ENCODE measurements at regions not wholly inside any gene's neighbourhood (a gene's known extent, or its start where the extent isn't known, plus 50 kb on each side); places are given as distances from the start of the nearest gene placed in this dataset.
A peak's percentile ranks its signal among the peaks of the same experiment; 100 is the strongest.

GRCh38 chr3:18247776-18248310, 177.3 kb downstream of the SATB1 start:
- H3K4me1 Mint-ChIP-seq = peaks cover 0 to 2% (median 0%) of the 10 kb centered on the region in 4 donors
- H3K27ac Mint-ChIP-seq = no peak overlapping the region
- no peak overlapping the region for H3K4me3 Mint-ChIP-seq
- no peaks in the 10 kb centered on the region for H3K9me3 Mint-ChIP-seq
- H3K27me3 Mint-ChIP-seq = peaks cover 0 to 3% (median 0%) of the 10 kb centered on the region in 5 donors
- ATAC-seq (no peak), DNase-seq (no peak)
- POLR2A ChIA-PET = no interaction called here
- H3K36me3 Mint-ChIP-seq = no peaks in the 10 kb centered on the region

- DNase-seq (no peak), ATAC-seq (no peak)
- no peaks in the 10 kb centered on the region for H3K27me3 Mint-ChIP-seq
- H3K4me3 Mint-ChIP-seq = no peak overlapping the region
- H3K36me3 Mint-ChIP-seq = no peaks in the 10 kb centered on the region
- no peaks in the 10 kb centered on the region for H3K4me1 Mint-ChIP-seq
- no peak overlapping the region for H3K27ac Mint-ChIP-seq
- POLR2A ChIA-PET = no interaction called here
- H3K9me3 Mint-ChIP-seq = no peaks in the 10 kb centered on the region
Observed at GRCh38 chr3:18247139-18247695, 177.9 kb downstream of the SATB1 start.

DNA sequence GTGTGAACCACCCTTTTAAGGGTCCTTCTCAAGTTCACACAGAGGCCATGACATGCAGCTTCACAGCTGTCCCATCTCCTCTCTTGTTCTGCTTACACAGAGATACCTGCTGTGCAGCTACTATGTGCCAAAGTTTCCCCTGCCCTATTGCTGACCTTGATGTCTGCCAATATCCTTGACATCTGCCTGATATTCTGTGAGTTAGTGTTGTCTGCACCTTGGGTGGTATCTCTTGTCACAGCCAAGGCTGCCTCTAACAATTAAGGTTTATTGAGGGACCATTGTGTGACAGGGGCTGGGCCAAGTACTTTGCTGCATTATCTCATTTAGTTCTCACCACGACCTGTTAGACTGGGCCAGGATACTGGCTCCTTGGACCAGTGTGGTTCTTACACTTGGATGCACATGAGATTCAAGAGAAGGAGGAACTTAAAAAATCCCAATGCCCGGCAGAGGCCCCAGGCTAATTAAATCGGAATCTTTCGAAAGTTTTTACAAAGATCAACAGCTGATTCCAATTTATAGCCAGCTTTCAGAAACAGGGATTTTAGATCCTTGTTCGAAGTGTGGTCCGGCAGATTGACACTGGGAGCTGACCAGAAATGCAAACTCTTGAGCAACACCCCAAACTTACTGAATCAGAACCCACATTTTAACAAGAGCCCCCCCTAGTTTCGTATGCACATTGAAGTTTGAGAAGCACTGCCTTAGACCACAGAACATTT, 178.6 kb downstream of the SATB1 start:
- Mint-ChIP-seq H3K36me3 (no peaks in the 10 kb centered on the region), H3K4me3 (no peak overlapping the region), H3K27me3 (no peaks in the 10 kb centered on the region), H3K9me3 (no peaks in the 10 kb centered on the region), H3K4me1 (no peaks in the 10 kb centered on the region), H3K27ac (peak overlapping the region in 1 of 10 donors; percentile 15)
- DNase-seq (no peak), ATAC-seq (no peak)
- POLR2A ChIA-PET = no interaction called here

DNA sequence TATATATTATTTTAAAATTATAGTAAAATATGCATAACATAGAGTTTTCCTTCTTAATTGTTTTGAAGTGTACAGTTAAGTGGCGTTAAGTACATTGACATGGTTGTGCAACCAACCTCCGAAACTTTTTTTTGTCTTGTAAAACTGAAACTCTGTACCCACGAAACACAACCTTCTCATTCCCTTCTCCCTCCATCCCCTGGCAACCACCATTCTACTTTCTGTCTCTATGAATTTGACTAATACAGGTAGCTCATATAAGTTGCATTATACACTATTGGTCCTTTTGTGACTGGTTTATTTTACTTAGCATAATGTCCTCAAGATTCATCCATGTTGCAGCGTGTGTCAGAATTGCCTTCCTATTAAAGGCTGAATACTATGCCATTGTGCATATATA, 179.4 kb downstream of the SATB1 start:
- DNase-seq = no peak
- Mint-ChIP-seq H3K4me3 (no peak overlapping the region), H3K27ac (no peak overlapping the region)

DNA sequence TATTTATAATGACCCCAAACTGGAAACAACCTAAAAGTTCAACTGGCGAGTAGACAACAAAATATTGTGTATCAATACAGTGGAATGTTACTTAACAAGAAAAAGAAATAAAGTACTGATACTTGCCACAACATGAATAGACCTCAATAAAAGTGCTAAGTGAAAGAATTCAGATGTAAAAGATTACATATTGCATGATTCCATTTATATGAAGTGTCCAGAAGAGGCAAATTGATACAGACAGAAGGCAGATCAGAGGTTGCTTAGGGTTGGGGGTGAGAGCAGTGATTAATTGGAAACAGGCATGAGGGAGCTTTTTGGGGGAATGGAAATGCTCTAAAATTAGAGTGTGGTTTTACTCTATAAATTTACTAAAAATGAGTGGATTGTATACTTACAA, 183.3 kb downstream of the SATB1 start:
- H3K4me1 Mint-ChIP-seq = no peaks in the 10 kb centered on the region
- peaks cover 0 to 5% (median 0%) of the 10 kb centered on the region in 5 donors for H3K27me3 Mint-ChIP-seq
- no peaks in the 10 kb centered on the region for H3K36me3 Mint-ChIP-seq
- DNase-seq (no peak), ATAC-seq (no peak)
- no peak overlapping the region for H3K4me3 Mint-ChIP-seq
- no peak overlapping the region for H3K27ac Mint-ChIP-seq
- H3K9me3 Mint-ChIP-seq = no peaks in the 10 kb centered on the region
- POLR2A ChIA-PET = no interaction called here

More for the DNA sequence above, 179.4 kb downstream of the SATB1 start:
- no peaks in the 10 kb centered on the region for H3K27me3 Mint-ChIP-seq
- POLR2A ChIA-PET = no interaction called here
- no peaks in the 10 kb centered on the region for H3K4me1 Mint-ChIP-seq
- ATAC-seq = no peak
- H3K36me3 Mint-ChIP-seq = no peaks in the 10 kb centered on the region
- H3K9me3 Mint-ChIP-seq = no peaks in the 10 kb centered on the region

GRCh38 chr3:18239674-18240073, 185.5 kb downstream of the SATB1 start:
- no peak for ATAC-seq
- Mint-ChIP-seq H3K27ac (no peak overlapping the region), H3K4me1 (no peaks in the 10 kb centered on the region), H3K27me3 (peaks cover 0 to 5% (median 0%) of the 10 kb centered on the region in 5 donors), H3K9me3 (no peaks in the 10 kb centered on the region), H3K36me3 (no peaks in the 10 kb centered on the region), H3K4me3 (no peak overlapping the region)
- POLR2A ChIA-PET = no interaction called here
- DNase-seq = no peak

- no peak overlapping the region for H3K27ac Mint-ChIP-seq
- H3K4me3 Mint-ChIP-seq = no peak overlapping the region
- H3K4me1 Mint-ChIP-seq = no peaks in the 10 kb centered on the region
- POLR2A ChIA-PET = no interaction called here
- no peaks in the 10 kb centered on the region for H3K9me3 Mint-ChIP-seq
- no peaks in the 10 kb centered on the region for H3K36me3 Mint-ChIP-seq
- DNase-seq (no peak), ATAC-seq (no peak)
- H3K27me3 Mint-ChIP-seq = peaks cover 0 to 6% (median 4%) of the 10 kb centered on the region in 5 donors
Observed at GRCh38 chr3:18238746-18239331, 186.3 kb downstream of the SATB1 start.

- Mint-ChIP-seq H3K4me1 (no peaks in the 10 kb centered on the region), H3K27ac (no peak overlapping the region), H3K9me3 (no peaks in the 10 kb centered on the region), H3K4me3 (no peak overlapping the region), H3K36me3 (no peaks in the 10 kb centered on the region), H3K27me3 (peaks cover 0 to 10% (median 6%) of the 10 kb centered on the region in 5 donors)
- DNase-seq (no peak), ATAC-seq (no peak)
- POLR2A ChIA-PET = no interaction called here
Observed at GRCh38 chr3:18238332-18238731, 186.8 kb downstream of the SATB1 start.

DNA sequence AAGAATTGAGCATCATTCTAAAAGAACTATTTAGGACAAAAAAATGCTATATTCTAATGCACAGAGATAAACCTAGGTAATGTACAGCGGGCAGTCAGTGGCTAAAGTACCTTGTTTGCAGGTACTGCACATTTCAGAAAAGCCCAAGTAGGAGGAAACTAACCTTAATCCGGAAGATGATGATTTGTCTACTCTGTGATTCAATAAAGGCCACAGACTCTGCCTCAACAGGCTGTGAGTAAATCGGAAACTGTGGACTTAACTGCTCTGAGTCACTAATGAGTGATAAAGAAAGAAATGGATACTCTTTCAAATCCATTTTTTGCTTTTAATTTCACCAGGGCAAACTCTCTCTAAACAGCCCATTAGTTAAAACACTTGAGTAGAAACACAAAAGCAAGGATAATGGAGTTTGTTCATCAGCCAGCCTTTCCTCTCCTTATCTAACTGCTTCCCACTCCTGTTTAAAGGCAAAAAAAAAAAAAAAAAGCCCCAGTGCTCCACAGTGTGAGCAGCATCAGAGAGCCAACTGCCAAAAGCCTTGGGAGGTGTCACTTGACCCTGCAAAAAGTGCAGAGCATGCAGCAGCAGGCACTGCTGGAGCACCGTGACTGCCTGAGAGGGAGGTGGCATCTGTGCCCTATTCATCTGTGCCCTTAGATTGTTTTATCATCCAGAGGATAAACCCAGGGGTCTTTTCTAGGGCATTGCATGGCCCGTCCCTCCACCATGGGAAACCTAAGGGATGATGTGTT, 187.7 kb downstream of the SATB1 start:
- Mint-ChIP-seq H3K27me3 (peaks cover 0 to 19% (median 6%) of the 10 kb centered on the region in 5 donors), H3K9me3 (no peaks in the 10 kb centered on the region), H3K4me3 (no peak overlapping the region), H3K36me3 (no peaks in the 10 kb centered on the region), H3K27ac (no peak overlapping the region), H3K4me1 (no peaks in the 10 kb centered on the region)
- no peak for ATAC-seq
- POLR2A ChIA-PET = no interaction called here
- no peak for DNase-seq

- Mint-ChIP-seq H3K27me3 (peaks cover 0 to 19% (median 6%) of the 10 kb centered on the region in 5 donors), H3K4me1 (no peaks in the 10 kb centered on the region), H3K27ac (no peak overlapping the region), H3K9me3 (no peaks in the 10 kb centered on the region), H3K4me3 (no peak overlapping the region), H3K36me3 (no peaks in the 10 kb centered on the region)
- POLR2A ChIA-PET = no interaction called here
- no peak for DNase-seq
- ATAC-seq = no peak
Observed at GRCh38 chr3:18236726-18237125, 188.4 kb downstream of the SATB1 start.

GRCh38 chr3:18234717-18235335, 190.3 kb downstream of the SATB1 start:
- POLR2A ChIA-PET = no interaction called here
- Mint-ChIP-seq H3K27me3 (peaks cover 0 to 19% (median 6%) of the 10 kb centered on the region in 5 donors), H3K36me3 (no peaks in the 10 kb centered on the region), H3K4me1 (no peaks in the 10 kb centered on the region), H3K27ac (peak overlapping the region in 1 of 10 donors; percentile 15), H3K4me3 (no peak overlapping the region), H3K9me3 (no peaks in the 10 kb centered on the region)
- no peak for DNase-seq
- ATAC-seq = no peak

GRCh38 chr3:18233987-18234716, 191.0 kb downstream of the SATB1 start:
- DNase-seq (no peak), ATAC-seq (no peak)
- POLR2A ChIA-PET = no interaction called here
- no peak overlapping the region for H3K4me3 Mint-ChIP-seq
- H3K36me3 Mint-ChIP-seq = no peaks in the 10 kb centered on the region
- H3K27ac Mint-ChIP-seq = peak overlapping the region in 1 of 10 donors; percentile 15
- peaks cover 0 to 19% (median 4%) of the 10 kb centered on the region in 5 donors for H3K27me3 Mint-ChIP-seq
- H3K4me1 Mint-ChIP-seq = no peaks in the 10 kb centered on the region
- H3K9me3 Mint-ChIP-seq = no peaks in the 10 kb centered on the region

Measured in naive thymus-derived CD8-positive, alpha-beta T cell (primary cell).